K562 (cell line): ENCODE measurements at regions not wholly inside any gene's neighbourhood (a gene's known extent, or its start where the extent isn't known, plus 50 kb on each side); places are given as distances from the start of the nearest gene placed in this dataset.

Experiments used
- ATAC-seq: fragments of 200-7000 bp; cut with Tn5 transposase; 3 replicates; pipeline ENCODE4 v1.9.1; 2020; ENCODE audit warnings: moderate library complexity
- BruUV-seq: library from RNA; stranded (reverse); fragments of 400-500 nt; replicated peaks from 2 replicates; lab custom pipeline; 2021; lab: Mats Ljungman, UMichigan
- CTCF ChIA-PET: fragments of 300-600 bp; formaldehyde crosslinking; extraction: SDS; loops from one replicate; lab custom pipeline; 2021; ENCODE audit warnings: low intra/inter-chr PET ratio; lab: Yijun Ruan, JAX
- POLR2A ChIA-PET: fragments of 300-600, 350-650 bp; sonication (Branson Sonifier 250); formaldehyde crosslinking; extraction: SDS; loops from one replicate; lab custom pipeline; 2021; ENCODE audit warnings: antibody characterized with exemption, inconsistent platforms; lab: Yijun Ruan, JAX
- DNase-seq, 4 experiments: peaks; one replicate each; pipeline versions ENCODE4 v3.0.0 to v3.0.0-alpha.2; 2011 to 2018; ENCODE audit warnings: low spot score in 3 of 4, mixed read lengths in 3 of 4; ENCODE audit errors: extremely low read depth in 1 of 4
- FAIRE-seq: peaks from 2 replicates; lab custom pipeline; 2011; peaks lifted over from hg19 to GRCh38; lab: Jason Lieb, UNC
- H2AFZ ChIP-seq: 2 replicates; pipeline ENCODE4 v1.6.0; 2011; ENCODE audit warnings: low read depth, low read length, control low read depth, inconsistent platforms
- H3K27ac ChIP-seq: fragments of 200-600 bp; 3 replicates; pipeline ENCODE4 v1.8.0; 2011; ENCODE audit warnings: low read depth, mild to moderate bottlenecking, control low read depth, inconsistent platforms, low read length, moderate library complexity, mixed read lengths; ENCODE audit errors: extremely low read depth
- H3K27me3 ChIP-seq, 2 experiments: fragments of 300-600 bp in 1 of 2; 2 replicates in 1 of 2; 3 replicates in 1 of 2; pipeline versions ENCODE4 v1.6.0 to v1.8.0; 2011; ENCODE audit warnings: inconsistent platforms in 2 of 2, low read length in 2 of 2, mild to moderate bottlenecking in 1 of 2, mixed read lengths in 1 of 2, moderate library complexity in 1 of 2; ENCODE audit not compliant: control insufficient read depth in 2 of 2, insufficient read depth in 2 of 2
- H3K36me3 ChIP-seq: fragments of 300-600 bp; 3 replicates; pipeline ENCODE4 v1.8.0; 2011; ENCODE audit warnings: mild to moderate bottlenecking, low read length, inconsistent platforms; ENCODE audit not compliant: control insufficient read depth, insufficient read depth
- H3K4me1 ChIP-seq, 2 experiments: fragments of 200-600 bp in 1 of 2; replicated peaks in 1 of 2; 2 replicates in 1 of 2; 3 replicates in 1 of 2; pipeline versions ENCODE4 v1.5.1 to v1.8.0; 2011; ENCODE audit warnings: inconsistent platforms in 2 of 2, low read length in 2 of 2, mild to moderate bottlenecking in 1 of 2, mixed read lengths in 1 of 2, moderate library complexity in 1 of 2; ENCODE audit not compliant: control insufficient read depth in 2 of 2, insufficient read depth in 2 of 2
- H3K4me2 ChIP-seq: 2 replicates; pipeline ENCODE4 v1.6.1; 2011; ENCODE audit warnings: low read length, control low read depth, inconsistent platforms, mixed read lengths; ENCODE audit not compliant: insufficient read depth
- H3K4me3 ChIP-seq: fragments of 200-600 bp; sonication (generic), shearing (Covaris generic); 2 replicates; pipeline ENCODE4 v1.5.1; 2016; ENCODE audit warnings: control low read depth, inconsistent platforms
- H3K79me2 ChIP-seq: fragments of 200-600 bp; 3 replicates; pipeline ENCODE4 v1.8.0; 2011; ENCODE audit warnings: low read length, inconsistent platforms; ENCODE audit not compliant: control insufficient read depth, insufficient read depth
- H3K9ac ChIP-seq, 2 experiments: 2 replicates each; pipeline versions ENCODE4 v1.6.0 to v1.6.1; 2011; ENCODE audit warnings: low read depth in 2 of 2, low read length in 2 of 2, control low read depth in 1 of 2, inconsistent platforms in 1 of 2, mild to moderate bottlenecking in 1 of 2, mixed read lengths in 1 of 2; ENCODE audit not compliant: insufficient read depth in 1 of 2
- H3K9me1 ChIP-seq: one replicate; pipeline ENCODE4 v1.6.0; 2011; ENCODE audit warnings: inconsistent platforms, mild to moderate bottlenecking, low read length, moderate library complexity; ENCODE audit not compliant: control insufficient read depth, insufficient read depth
- H3K9me3 ChIP-seq: replicated peaks from 2 replicates; pipeline ENCODE4 v1.5.1; 2011; ENCODE audit warnings: low read depth, low read length, inconsistent platforms; ENCODE audit not compliant: control insufficient read depth, insufficient read depth
- H4K20me1 ChIP-seq: replicated peaks from 2 replicates; pipeline ENCODE4 v1.6.1; 2011; ENCODE audit warnings: low read length, inconsistent platforms, mixed read lengths; ENCODE audit not compliant: control insufficient read depth, insufficient read depth
- BCOR ChIP-seq: fragments of 450-650 bp; IDR thresholded peaks from 2 replicates; pipeline ENCODE4 v1.6.1; 2016
- BRF1 ChIP-seq: IDR thresholded peaks from 3 replicates; pipeline ENCODE4 v1.6.1; 2011; ENCODE audit warnings: borderline replicate concordance, mild to moderate bottlenecking; ENCODE audit not compliant: insufficient read length; ENCODE audit errors: extremely low read depth
- CBFA2T3 ChIP-seq: fragments of 450-650 bp; IDR thresholded peaks from 2 replicates; pipeline ENCODE4 v1.6.1; 2017
- DIDO1 ChIP-seq: fragments of 450-650 bp; IDR thresholded peaks from 2 replicates; pipeline ENCODE4 v1.6.1; 2016; ENCODE audit warnings: low read depth, missing biosample characterization, missing genetic modification characterization
- ELF2 ChIP-seq: fragments of 250-450 bp; sonication (Bioruptor Pico); IDR thresholded peaks from 2 replicates; pipeline ENCODE4 v1.5.0; 2021; ENCODE audit warnings: mild to moderate bottlenecking
- JUN ChIP-seq, 2 experiments: sonication (generic) in 1 of 2; formaldehyde crosslinking in 1 of 2; IDR thresholded peaks; 2 replicates each; pipeline versions ENCODE4 v1.6.1 to v1.8.0; 2012 to 2022; ENCODE audit warnings: borderline replicate concordance in 2 of 2, mild to moderate bottlenecking in 2 of 2, improper control_type of control experiment in 1 of 2, low read depth in 1 of 2, low read length in 1 of 2, missing genetic modification reagents in 1 of 2
- RBM25 ChIP-seq: fragments of 200-400 bp; formaldehyde crosslinking; IDR thresholded peaks from 2 replicates; pipeline ENCODE4 v1.6.1; 2018; ENCODE audit warnings: low read length, low read depth, moderate library complexity; ENCODE audit not compliant: severe bottlenecking
- SMARCA5 ChIP-seq: fragments of 450-650 bp; IDR thresholded peaks from 2 replicates; pipeline ENCODE4 v1.6.1; 2016
- ZBED1 ChIP-seq: IDR thresholded peaks from 2 replicates; pipeline ENCODE4 v1.6.1; 2014
- ZNF24 ChIP-seq: fragments of 450-650 bp; IDR thresholded peaks from 2 replicates; pipeline ENCODE4 v1.6.1; 2016
- ZNF695 ChIP-seq: fragments of 450-650 bp; formaldehyde crosslinking; IDR thresholded peaks from 2 replicates; pipeline ENCODE4 v1.4.0; 2020; ENCODE audit warnings: mild to moderate bottlenecking, moderate library complexity
- whole genome bisulfite sequencing: fragments of 100-300 bp; shearing (Covaris generic); methylation state at CpG from one replicate; pipeline ENCODE4 v1.1.6; 2016; ENCODE audit warnings: low coverage, mixed read lengths; ENCODE audit not compliant: insufficient coverage; ENCODE audit errors: missing lambda C conversion rate; 5-methylcytosine and 5-hydroxymethylcytosine counted together
- in situ Hi-C: fragments of 300-500 bp; cut with MboI; formaldehyde crosslinking; loops from 4 replicates; pipeline ENCODE4 v1.15.0; 2018; ENCODE audit warnings: inconsistent platforms, mixed read lengths
- intact Hi-C: fragments of 100-400 bp; cut with micrococcal nuclease; formaldehyde crosslinking; loops from 2 replicates; pipeline ENCODE4 v1.14.2; 2022
- TF ChIP-seq, protein P1 (sequence below): IDR thresholded peaks from 2 replicates; pipeline ENCODE4 v1.6.1; 2012; ENCODE audit warnings: low read depth, low read length, improper control_type of control experiment, borderline replicate concordance

DNA sequence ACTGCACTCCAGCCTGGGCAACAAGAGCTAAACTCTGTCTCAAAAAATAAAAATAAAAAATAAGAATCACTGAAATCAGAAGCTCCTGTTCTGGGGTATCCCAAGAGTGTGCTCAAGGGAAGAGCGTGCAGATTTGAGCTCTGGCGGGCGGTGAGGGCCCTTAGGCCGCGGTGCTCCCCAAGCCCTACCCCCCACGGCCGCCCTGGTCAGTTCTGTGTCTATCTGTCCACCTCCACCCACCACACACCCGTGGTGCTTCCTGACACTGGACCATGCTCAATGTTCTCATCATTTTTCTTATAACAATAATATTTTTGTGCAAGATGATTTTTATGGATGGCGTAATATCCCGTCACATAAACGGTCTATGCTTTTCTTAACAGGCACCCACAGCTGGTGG, 71.1 kb downstream of the RTL6 start:
- FAIRE-seq (no peak), ATAC-seq (no peak)
- POLR2A ChIA-PET: interaction anchor here (0.6 kb wide), 1 partner anchor 26 kb away, joined by 3 read pairs; no protein-coding TSS in a partner anchor

GRCh38 chr22:44425694-44426045, 72.4 kb downstream of the RTL6 start:
- intact Hi-C loops: no loop called here
- POLR2A ChIA-PET: no interaction called here

More for the DNA sequence above, 71.1 kb downstream of the RTL6 start:
- CTCF ChIA-PET: no interaction called here
- H3K27ac ChIP-seq: no peak overlapping the region
- in situ Hi-C loops (no loop called here), intact Hi-C loops (no loop called here)
- no TSS peak for BruUV-seq
- no peak for DNase-seq
- H3K79me2 ChIP-seq: no peaks in the 10 kb centered on the region
- no peaks in the 10 kb centered on the region for H3K4me1 ChIP-seq
- TF ChIP-seq, protein P1, sequence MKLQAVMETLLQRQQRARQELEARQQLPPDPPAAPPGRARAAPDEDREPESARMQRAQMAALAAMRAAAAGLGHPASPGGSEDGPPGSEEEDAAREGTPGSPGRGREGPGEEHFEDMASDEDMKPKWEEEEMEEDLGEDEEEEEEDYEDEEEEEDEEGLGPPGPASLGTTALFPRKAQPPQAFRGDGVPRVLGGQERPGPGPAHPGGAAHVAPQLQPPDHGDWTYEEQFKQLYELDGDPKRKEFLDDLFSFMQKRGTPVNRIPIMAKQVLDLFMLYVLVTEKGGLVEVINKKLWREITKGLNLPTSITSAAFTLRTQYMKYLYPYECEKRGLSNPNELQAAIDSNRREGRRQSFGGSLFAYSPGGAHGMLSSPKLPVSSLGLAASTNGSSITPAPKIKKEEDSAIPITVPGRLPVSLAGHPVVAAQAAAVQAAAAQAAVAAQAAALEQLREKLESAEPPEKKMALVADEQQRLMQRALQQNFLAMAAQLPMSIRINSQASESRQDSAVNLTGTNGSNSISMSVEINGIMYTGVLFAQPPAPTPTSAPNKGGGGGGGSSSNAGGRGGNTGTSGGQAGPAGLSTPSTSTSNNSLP: no peak
- no peak for TF ChIP-seq ZNF695 (CRISPR knock-in tag)
- no peak for TF ChIP-seq ELF2
- no peak for TF ChIP-seq BCOR
- TF ChIP-seq JUN (IDR thresholded peaks at IDR 0.05; ENCODE audit: borderline replicate concordance, low read depth, low read length): no peak
- no peak for TF ChIP-seq JUN (CRISPR knock-in tag; IDR thresholded peaks at IDR 0.05; ENCODE audit: borderline replicate concordance)
- TF ChIP-seq DIDO1 (tag): no peak
- no peak for TF ChIP-seq ZNF24
- no peak overlapping the region for H3K4me2 ChIP-seq
- peaks cover 3 to 16% of the 10 kb centered on the region in 2 experiments; a peak in 2 of 5 replicates for H3K27me3 ChIP-seq
- H2AFZ ChIP-seq: no peak overlapping the region
- no peak overlapping the region for H3K4me3 ChIP-seq
- H3K9me3 ChIP-seq: no peaks in the 10 kb centered on the region
- under 1% methylated on average over 11 of the region's 11 CpGs for WGBS
- H4K20me1 ChIP-seq: no peaks in the 10 kb centered on the region
- no peaks in the 10 kb centered on the region for H3K36me3 ChIP-seq
- H3K9ac ChIP-seq: no peak overlapping the region
- H3K9me1 ChIP-seq: no peaks in the 10 kb centered on the region

More at GRCh38 chr22:44425694-44426045, 72.4 kb downstream of the RTL6 start:
- 0% methylated on average over 4 of the region's 5 CpGs for WGBS
- H3K9me1 ChIP-seq: no peaks in the 10 kb centered on the region
- H3K27ac ChIP-seq: no peak overlapping the region
- TF ChIP-seq RBM25 (peak; percentile 47), ZBED1 (no peak), CBFA2T3 (no peak), SMARCA5 (no peak), BRF1 (no peak)
- in situ Hi-C loops: no loop called here
- H3K4me1 ChIP-seq: no peaks in the 10 kb centered on the region
- no peaks in the 10 kb centered on the region for H3K79me2 ChIP-seq
- H3K4me2 ChIP-seq: no peak overlapping the region
- H3K9me3 ChIP-seq: no peaks in the 10 kb centered on the region
- peaks cover 3 to 15% of the 10 kb centered on the region in 2 experiments; a peak in 2 of 5 replicates for H3K27me3 ChIP-seq
- FAIRE-seq: no peak
- ATAC-seq: no peak
- no peaks in the 10 kb centered on the region for H4K20me1 ChIP-seq
- no peak overlapping the region for H3K9ac ChIP-seq
- DNase-seq: no peak
- no peak overlapping the region for H3K4me3 ChIP-seq
- no TSS peak for BruUV-seq
- no peaks in the 10 kb centered on the region for H3K36me3 ChIP-seq
- CTCF ChIA-PET: no interaction called here
- no peak overlapping the region for H2AFZ ChIP-seq
